Upper lobe of left lung (tissue), 6 donors: ENCODE measurements at regions not wholly inside any gene's neighbourhood (a gene's known extent, or its start where the extent isn't known, plus 50 kb on each side); places are given as distances from the start of the nearest gene placed in this dataset.
"Not testable (repeated sequence)": the region's sequence is repeated elsewhere in the genome, so short reads cannot be mapped to it uniquely, and the experiment has no call there.

Experiments
- ATAC-seq, 2 donors: fragments of 200-7000 bp; cut with Tn5 transposase; one replicate each; pipeline ENCODE4 v1.9.1; 2022; ENCODE audit warnings: mild to moderate bottlenecking in 2 of 2, moderate library complexity in 2 of 2; ENCODE audit not compliant: low FRiP score in 2 of 2
- DNase-seq, 2 donors: peaks; one replicate each; pipeline ENCODE4 v3.0.0-alpha.2; 2019 to 2020
- H3K27ac ChIP-seq, 4 donors: fragments of 200-600 bp; sonication (generic); one replicate each; pipeline ENCODE4 v1.5.1; 2016 to 2019
- H3K27me3 ChIP-seq, 4 donors: fragments of 200-600 bp; sonication (generic); one replicate each; pipeline ENCODE4 v1.5.1; 2017 to 2019
- H3K36me3 ChIP-seq, 4 donors: fragments of 200-600 bp; sonication (generic); one replicate each; pipeline ENCODE4 v1.5.1; 2016 to 2019
- H3K4me1 ChIP-seq, 4 donors: fragments of 200-600 bp; sonication (generic); one replicate each; pipeline ENCODE4 v1.5.1; 2018 to 2019
- H3K4me3 ChIP-seq, 4 donors: fragments of 200-600 bp; sonication (generic); one replicate each; pipeline ENCODE4 v1.5.1; 2017 to 2019; ENCODE audit warnings: mild to moderate bottlenecking in 2 of 4, moderate library complexity in 1 of 4
- H3K9me3 ChIP-seq, 4 donors: fragments of 200-600 bp; sonication (generic); one replicate each; pipeline ENCODE4 v1.5.1; 2018 to 2019
- EP300 ChIP-seq, 4 donors: sonication (generic); formaldehyde crosslinking; IDR thresholded peaks; one replicate each; pipeline ENCODE4 v1.5.1; 2017; ENCODE audit warnings: antibody characterized with exemption in 4 of 4, control low read depth in 2 of 4
- POLR2A ChIP-seq, 4 donors: fragments of 450-650 bp; IDR thresholded peaks; one replicate each; pipeline ENCODE4 v1.5.1; 2016 to 2017; ENCODE audit warnings: antibody characterized with exemption in 4 of 4, mild to moderate bottlenecking in 2 of 4
- POLR2AphosphoS5 ChIP-seq, 2 donors: sonication (generic); formaldehyde crosslinking; IDR thresholded peaks; one replicate each; pipeline ENCODE4 v1.5.1; 2017; ENCODE audit warnings: antibody characterized with exemption in 2 of 2
- WGBS, 2 donors: methylation state at CpG; one replicate each; pipeline ENCODE4 v1.1.5; 2017 to 2018; 5-methylcytosine and 5-hydroxymethylcytosine counted together
- TF ChIP-seq, protein P1 (sequence below), 6 experiments: fragments of 450-650 bp in 4 of 6; fragments of 200-600 bp in 2 of 6; sonication (generic) in 2 of 6; IDR thresholded peaks; one replicate each; pipeline ENCODE4 v1.5.1; 2016 to 2019; ENCODE audit warnings: antibody characterized with exemption in 6 of 6
- donor health status: DM: no; HTN: no; CAD: no; lungs with moderate emphysema.
- donor health status: DM: no; HTN: yes; CAD: no; lungs with severe emphysema.

DNA sequence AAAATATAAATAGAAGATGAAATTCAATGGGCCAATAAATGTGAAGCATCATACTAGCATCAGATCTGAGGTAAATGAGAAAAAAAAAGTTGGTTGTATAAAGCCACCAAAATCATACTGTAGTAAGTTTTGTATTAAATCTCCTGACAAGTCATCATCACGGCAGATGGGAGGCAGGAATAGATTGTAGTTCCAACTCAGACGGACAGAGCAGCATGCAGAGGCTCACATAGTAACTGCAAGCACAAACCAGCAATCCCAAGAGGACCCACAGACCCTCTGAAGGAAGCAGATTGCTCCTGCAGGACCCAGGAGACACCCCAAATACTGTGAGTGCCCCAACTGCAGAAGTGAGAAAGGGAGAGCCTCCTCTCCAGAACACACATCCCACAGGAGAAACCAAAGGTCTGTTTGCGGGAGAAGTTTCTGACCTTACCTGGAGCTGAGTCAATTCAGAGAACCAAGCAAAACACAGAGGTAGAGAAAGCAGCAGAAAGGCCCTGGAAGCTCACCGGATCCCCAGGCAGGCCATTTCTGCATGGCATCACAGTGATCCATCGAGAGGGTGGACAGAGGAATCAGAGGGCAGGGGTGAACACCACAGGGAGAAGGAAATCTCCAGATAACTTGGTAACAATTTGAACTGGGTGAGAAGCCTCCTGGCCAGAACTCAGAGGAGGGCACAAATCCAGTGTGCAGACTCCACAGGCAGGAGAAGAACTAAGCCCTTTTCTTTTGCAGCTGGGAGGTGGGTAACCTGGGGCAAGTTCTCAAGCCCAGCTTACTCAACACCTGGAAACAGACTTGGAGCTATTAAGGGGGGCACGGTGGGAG lies 141.6 kb upstream of the ARHGEF26 start:
- 85 to 86% methylated on average over 5 to 6 of the region's 6 CpGs for WGBS, 2 donors
- no peak overlapping the region for H3K27ac ChIP-seq
- DNase-seq: no peak

DNA sequence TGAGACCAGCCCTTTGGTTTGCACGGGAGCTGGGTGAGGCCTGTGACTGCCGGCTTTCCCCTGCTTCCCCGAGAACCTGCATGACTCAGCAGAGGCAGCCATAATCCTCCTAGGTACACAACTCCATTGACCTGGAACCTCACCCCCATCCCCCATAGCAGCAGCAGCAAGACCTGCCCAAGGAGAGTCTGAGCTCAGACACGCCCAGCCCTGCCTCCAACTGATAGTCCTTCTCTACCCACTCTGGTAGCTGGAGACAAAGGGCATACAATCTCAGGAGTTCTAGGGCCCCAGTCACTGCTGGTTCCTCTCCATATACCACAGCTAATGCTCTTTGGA lies 141.0 kb upstream of the ARHGEF26 start:
- DNase-seq (no peak), ATAC-seq (no peak)
- Histone ChIP-seq H3K27ac (no peak overlapping the region), H3K27me3 (no peaks in the 10 kb centered on the region), H3K4me3 (no peak overlapping the region), H3K4me1 (no peaks in the 10 kb centered on the region), H3K36me3 (no peaks in the 10 kb centered on the region), H3K9me3 (no peaks in the 10 kb centered on the region)
- 88% methylated on average over 4 of the region's 4 CpGs; no CpG with 5 or more reads in 1 of the 2 donors for WGBS, 2 donors
- TF ChIP-seq, protein P1, sequence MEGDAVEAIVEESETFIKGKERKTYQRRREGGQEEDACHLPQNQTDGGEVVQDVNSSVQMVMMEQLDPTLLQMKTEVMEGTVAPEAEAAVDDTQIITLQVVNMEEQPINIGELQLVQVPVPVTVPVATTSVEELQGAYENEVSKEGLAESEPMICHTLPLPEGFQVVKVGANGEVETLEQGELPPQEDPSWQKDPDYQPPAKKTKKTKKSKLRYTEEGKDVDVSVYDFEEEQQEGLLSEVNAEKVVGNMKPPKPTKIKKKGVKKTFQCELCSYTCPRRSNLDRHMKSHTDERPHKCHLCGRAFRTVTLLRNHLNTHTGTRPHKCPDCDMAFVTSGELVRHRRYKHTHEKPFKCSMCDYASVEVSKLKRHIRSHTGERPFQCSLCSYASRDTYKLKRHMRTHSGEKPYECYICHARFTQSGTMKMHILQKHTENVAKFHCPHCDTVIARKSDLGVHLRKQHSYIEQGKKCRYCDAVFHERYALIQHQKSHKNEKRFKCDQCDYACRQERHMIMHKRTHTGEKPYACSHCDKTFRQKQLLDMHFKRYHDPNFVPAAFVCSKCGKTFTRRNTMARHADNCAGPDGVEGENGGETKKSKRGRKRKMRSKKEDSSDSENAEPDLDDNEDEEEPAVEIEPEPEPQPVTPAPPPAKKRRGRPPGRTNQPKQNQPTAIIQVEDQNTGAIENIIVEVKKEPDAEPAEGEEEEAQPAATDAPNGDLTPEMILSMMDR (IDR thresholded peaks at IDR 0.05): no peak
- TF ChIP-seq POLR2A (IDR thresholded peaks at IDR 0.05): no peak
- no peak for TF ChIP-seq POLR2AphosphoS5 (IDR thresholded peaks at IDR 0.05)
- TF ChIP-seq EP300 (IDR thresholded peaks at IDR 0.05): no peak

More for the DNA sequence above, 141.6 kb upstream of the ARHGEF26 start:
- no peak overlapping the region for H3K4me3 ChIP-seq
- H3K4me1 ChIP-seq: no peaks in the 10 kb centered on the region
- no peaks in the 10 kb centered on the region for H3K36me3 ChIP-seq
- ATAC-seq: no peak
- TF ChIP-seq EP300 (IDR thresholded peaks at IDR 0.05): no peak
- TF ChIP-seq POLR2AphosphoS5 (IDR thresholded peaks at IDR 0.05): no peak
- TF ChIP-seq, protein P1 (IDR thresholded peaks at IDR 0.05): no peak
- TF ChIP-seq POLR2A (IDR thresholded peaks at IDR 0.05): no peak
- no peaks in the 10 kb centered on the region for H3K9me3 ChIP-seq
- no peaks in the 10 kb centered on the region for H3K27me3 ChIP-seq

DNA sequence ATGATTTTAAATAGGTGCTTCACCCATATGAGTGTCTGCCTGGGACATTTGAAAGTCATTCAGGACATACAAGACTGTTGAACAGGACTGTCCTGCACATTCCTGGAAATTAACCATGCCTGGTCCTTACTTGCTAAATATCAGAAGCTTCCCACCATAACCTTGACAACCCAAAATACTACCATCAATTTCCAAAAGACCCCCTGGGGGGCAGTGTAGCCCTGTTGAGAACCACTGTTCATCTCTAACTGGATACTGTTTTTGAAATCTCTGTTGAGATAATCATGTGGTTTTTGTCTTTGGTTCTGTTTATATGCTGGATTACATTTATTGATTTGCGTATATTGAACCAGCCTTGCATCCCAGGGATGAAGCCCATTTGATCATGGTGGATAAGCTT lies 123.8 kb upstream of the ARHGEF26 start:
- not testable (repeated sequence) for H3K4me3 ChIP-seq, ATAC-seq, H3K9me3 ChIP-seq, H3K4me1 ChIP-seq, H3K27ac ChIP-seq, DNase-seq, H3K27me3 ChIP-seq, H3K36me3 ChIP-seq
- WGBS, 2 donors: 83 to 100% methylated on average over 1 of the region's 1 CpG
- TF ChIP-seq, protein P1 (IDR thresholded peaks at IDR 0.05): peak in 1 of 6 experiments; percentile 16

DNA sequence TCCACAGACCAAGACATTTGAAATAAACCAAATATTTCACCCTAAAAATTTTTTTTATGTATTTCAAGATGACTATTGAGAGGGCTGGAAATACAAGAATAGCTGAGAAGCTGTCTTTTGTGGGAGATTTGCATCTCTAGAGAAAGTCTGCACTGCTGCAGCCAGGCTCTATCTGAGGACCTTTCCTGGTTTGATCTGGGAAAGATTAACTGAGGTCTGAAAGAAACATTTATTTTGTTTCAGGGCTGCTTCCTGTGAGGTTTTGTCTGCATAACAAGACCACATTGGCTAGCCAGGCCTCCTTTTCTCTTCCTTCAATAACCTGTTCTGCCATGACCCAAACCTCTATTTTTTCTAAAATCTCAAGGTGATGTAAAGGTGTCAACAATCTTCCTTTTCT lies 117.5 kb upstream of the ARHGEF26 start:
- no peak for TF ChIP-seq EP300 (IDR thresholded peaks at IDR 0.05)
- no peak for TF ChIP-seq POLR2AphosphoS5 (IDR thresholded peaks at IDR 0.05)
- no peak for TF ChIP-seq POLR2A (IDR thresholded peaks at IDR 0.05)
- TF ChIP-seq, protein P1 (IDR thresholded peaks at IDR 0.05): no peak
- H3K36me3 ChIP-seq: no peaks in the 10 kb centered on the region
- DNase-seq: no peak
- H3K27me3 ChIP-seq: no peaks in the 10 kb centered on the region
- H3K4me3 ChIP-seq: no peak overlapping the region
- H3K9me3 ChIP-seq: no peaks in the 10 kb centered on the region
- no peak overlapping the region for H3K27ac ChIP-seq
- no peak for ATAC-seq
- no peaks in the 10 kb centered on the region for H3K4me1 ChIP-seq

DNA sequence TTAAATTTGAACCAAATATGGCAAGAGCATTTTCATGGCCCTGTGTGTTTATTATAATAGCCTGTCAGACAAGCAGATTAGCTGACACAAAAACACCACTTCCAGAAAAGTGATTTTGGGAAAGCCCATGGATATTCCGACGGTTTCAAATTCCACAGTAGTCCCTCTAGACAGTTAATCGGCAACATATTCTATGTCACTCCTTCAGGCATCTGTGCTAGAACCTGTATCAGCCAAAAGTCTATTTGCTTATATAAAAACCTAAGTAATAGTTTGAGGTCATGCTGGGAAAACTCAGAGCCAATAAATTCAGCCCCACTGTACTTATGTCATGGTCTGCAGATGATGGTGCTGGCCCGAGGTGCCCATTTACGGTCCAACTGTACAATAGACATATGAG lies 110.2 kb upstream of the ARHGEF26 start:
- no peak for ATAC-seq
- Histone ChIP-seq H3K27me3 (no peaks in the 10 kb centered on the region), H3K4me3 (no peak overlapping the region), H3K4me1 (no peaks in the 10 kb centered on the region), H3K27ac (no peak overlapping the region), H3K36me3 (no peaks in the 10 kb centered on the region), H3K9me3 (no peaks in the 10 kb centered on the region)
- 81% methylated on average over 5 of the region's 5 CpGs for WGBS, 2 donors
- TF ChIP-seq POLR2AphosphoS5 (IDR thresholded peaks at IDR 0.05) (no peak), EP300 (IDR thresholded peaks at IDR 0.05) (no peak), POLR2A (IDR thresholded peaks at IDR 0.05) (no peak)
- TF ChIP-seq, protein P1 (IDR thresholded peaks at IDR 0.05): no peak
- no peak for DNase-seq
